Natural killer cell (primary cell): ENCODE measurements at regions not wholly inside any gene's neighbourhood (a gene's known extent, or its start where the extent isn't known, plus 50 kb on each side); places are given as distances from the start of the nearest gene placed in this dataset.
"Not testable (repeated sequence)": the region's sequence is repeated elsewhere in the genome, so short reads cannot be mapped to it uniquely, and the experiment has no call there.

Source experiments
- ATAC-seq, 3 donors: fragments of 150-1000 bp in 2 of 3; fragments of 200-7000 bp in 1 of 3; cut with Tn5 transposase; 1 replicate in 1 of 3; 2 replicates in 2 of 3; pipeline ENCODE4 v1.10.0; 2021; ENCODE audit warnings: mild to moderate bottlenecking in 2 of 3, moderate library complexity in 2 of 3
- DNase-seq, 2 donors: peaks; one replicate each; pipeline versions ENCODE4 v3.0.0 to v3.0.0-alpha.2; 2013 to 2021; ENCODE audit warnings: mixed read lengths in 1 of 2
- H3K27ac ChIP-seq: one replicate; pipeline ENCODE4 v1.5.1; 2013; ENCODE audit warnings: mild to moderate bottlenecking, low read length
- H3K27me3 ChIP-seq: one replicate; pipeline ENCODE4 v1.6.1; 2013; ENCODE audit warnings: low read length; ENCODE audit not compliant: control insufficient read depth, insufficient read depth
- H3K36me3 ChIP-seq: one replicate; pipeline ENCODE4 v1.6.1; 2013; ENCODE audit warnings: low read length; ENCODE audit not compliant: control insufficient read depth, insufficient read depth
- H3K4me1 ChIP-seq: one replicate; pipeline ENCODE4 v1.6.1; 2013; ENCODE audit warnings: low read length; ENCODE audit not compliant: control insufficient read depth, insufficient read depth
- H3K4me3 ChIP-seq: one replicate; pipeline ENCODE4 v1.5.1; 2013; ENCODE audit warnings: low read length
- H3K9me3 ChIP-seq: one replicate; pipeline ENCODE4 v1.6.1; 2013; ENCODE audit warnings: low read length; ENCODE audit not compliant: control insufficient read depth, insufficient read depth
- H3K27ac Mint-ChIP-seq, 2 donors: one replicate each; pipeline ENCODE4 v1.8.0; 2022; ENCODE audit warnings: mild to moderate bottlenecking in 2 of 2, mixed read lengths in 2 of 2, moderate library complexity in 1 of 2
- H3K27me3 Mint-ChIP-seq, 2 donors: one replicate each; pipeline ENCODE4 v1.8.0; 2022; ENCODE audit warnings: low read depth in 2 of 2, mixed read lengths in 2 of 2
- H3K36me3 Mint-ChIP-seq: one replicate; pipeline ENCODE4 v1.8.0; 2022; ENCODE audit warnings: mixed read lengths
- H3K4me1 Mint-ChIP-seq, 2 donors: one replicate each; pipeline ENCODE4 v1.8.0; 2022; ENCODE audit warnings: mixed read lengths in 2 of 2
- H3K4me3 Mint-ChIP-seq: one replicate; pipeline ENCODE4 v1.8.0; 2022; ENCODE audit warnings: mild to moderate bottlenecking, moderate library complexity, mixed read lengths
- H3K9me3 Mint-ChIP-seq, 2 donors: one replicate each; pipeline ENCODE4 v1.8.0; 2022; ENCODE audit warnings: mixed read lengths in 2 of 2
- CTCF ChIP-seq: fragments of 200-600 bp; IDR thresholded peaks from one replicate; pipeline ENCODE4 v1.8.0; 2022; ENCODE audit warnings: antibody characterized with exemption
- WGBS: methylation state at CpG from one replicate; pipeline ENCODE4 v1.1.7; 2013; ENCODE audit warnings: missing lambda C conversion rate; ENCODE audit not compliant: insufficient coverage; 5-methylcytosine and 5-hydroxymethylcytosine counted together
- intact Hi-C: fragments of 100-400 bp; cut with micrococcal nuclease; formaldehyde crosslinking; loops from one replicate; pipeline ENCODE4 v1.14.2; 2022

DNA sequence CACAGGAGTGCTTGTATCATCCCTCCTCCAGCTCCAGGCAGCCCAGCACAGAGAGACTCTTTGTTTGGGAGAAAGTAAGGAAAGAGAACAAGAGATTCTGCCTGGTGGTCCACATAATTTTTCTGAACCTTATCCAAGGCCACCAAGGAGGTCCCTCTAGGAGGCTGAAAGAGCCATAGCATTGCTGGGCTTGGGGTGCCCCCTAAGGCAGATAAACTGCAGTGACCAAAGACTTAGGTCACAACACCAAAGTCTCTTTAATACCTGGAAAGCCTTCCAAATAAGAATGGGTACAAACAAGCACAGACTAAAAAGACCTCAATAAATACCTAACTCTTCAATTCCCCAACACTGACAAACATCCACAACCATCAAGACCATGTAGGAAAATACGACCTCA, 310.2 kb upstream of the PPP2R3A start:
- no peak for TF ChIP-seq CTCF
- Histone ChIP-seq H3K27ac (no peak overlapping the region), H3K27me3 (no peaks in the 10 kb centered on the region), H3K4me3 (no peak overlapping the region), H3K36me3 (no peaks in the 10 kb centered on the region), H3K4me1 (no peaks in the 10 kb centered on the region), H3K9me3 (no peaks in the 10 kb centered on the region)
- H3K27ac Mint-ChIP-seq: no peak overlapping the region
- ATAC-seq: no peak
- H3K9me3 Mint-ChIP-seq: peaks cover 9 to 20% of the 10 kb centered on the region in 2 donors
- H3K36me3 Mint-ChIP-seq: peaks cover 8% of the 10 kb centered on the region
- H3K4me3 Mint-ChIP-seq: no peak overlapping the region
- no peaks in the 10 kb centered on the region for H3K27me3 Mint-ChIP-seq
- H3K4me1 Mint-ChIP-seq: no peaks in the 10 kb centered on the region
- WGBS: 94% methylated on average over 1 of the region's 1 CpG
- no peak for DNase-seq
- intact Hi-C loops: no loop called here

- intact Hi-C loops, H3K36me3 ChIP-seq, DNase-seq, H3K27me3 ChIP-seq, H3K4me3 ChIP-seq, H3K4me1 ChIP-seq, H3K27me3 Mint-ChIP-seq, H3K27ac Mint-ChIP-seq, ATAC-seq, H3K4me3 Mint-ChIP-seq, H3K9me3 ChIP-seq, H3K36me3 Mint-ChIP-seq, H3K27ac ChIP-seq, H3K4me1 Mint-ChIP-seq: not testable (repeated sequence)
- peaks cover 8 to 19% of the 10 kb centered on the region in 2 donors for H3K9me3 Mint-ChIP-seq
- 66% methylated on average over 14 of the region's 14 CpGs for WGBS
These were observed 307.1 kb upstream of the PPP2R3A start for GRCh38 chr3:135658451-135658850.

DNA sequence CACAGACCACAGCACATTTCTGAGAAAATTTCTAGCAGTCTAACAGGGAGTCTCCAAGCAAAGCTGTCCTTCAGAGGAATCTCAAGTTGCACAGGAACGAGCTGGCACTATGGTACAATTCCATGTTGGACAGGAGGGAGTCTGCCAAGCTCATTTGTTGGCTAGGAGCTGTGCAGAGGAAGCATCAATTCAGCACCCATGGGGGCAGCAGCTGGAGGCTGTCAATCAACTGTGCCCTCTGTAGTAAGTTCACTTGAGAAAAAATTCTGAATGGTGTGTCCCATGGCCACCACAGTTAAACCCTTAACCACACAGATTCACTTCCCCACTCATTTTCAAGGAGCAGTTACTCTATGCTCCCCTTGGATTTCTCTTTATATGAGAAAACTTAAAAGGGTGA, 298.5 kb upstream of the PPP2R3A start:
- no peaks in the 10 kb centered on the region for H3K9me3 ChIP-seq
- no peaks in the 10 kb centered on the region for H3K36me3 ChIP-seq
- 30% methylated on average over 1 of the region's 1 CpG for WGBS
- Mint-ChIP-seq H3K27me3 (no peaks in the 10 kb centered on the region), H3K36me3 (no peaks in the 10 kb centered on the region), H3K4me1 (no peaks in the 10 kb centered on the region), H3K27ac (no peak overlapping the region), H3K9me3 (peaks cover 6 to 15% of the 10 kb centered on the region in 2 donors), H3K4me3 (no peak overlapping the region)
- no peak overlapping the region for H3K4me3 ChIP-seq
- intact Hi-C loops: no loop called here
- ATAC-seq (no peak), DNase-seq (no peak)
- no peaks in the 10 kb centered on the region for H3K4me1 ChIP-seq
- H3K27me3 ChIP-seq: no peaks in the 10 kb centered on the region
- no peak overlapping the region for H3K27ac ChIP-seq
- no peak for TF ChIP-seq CTCF

DNA sequence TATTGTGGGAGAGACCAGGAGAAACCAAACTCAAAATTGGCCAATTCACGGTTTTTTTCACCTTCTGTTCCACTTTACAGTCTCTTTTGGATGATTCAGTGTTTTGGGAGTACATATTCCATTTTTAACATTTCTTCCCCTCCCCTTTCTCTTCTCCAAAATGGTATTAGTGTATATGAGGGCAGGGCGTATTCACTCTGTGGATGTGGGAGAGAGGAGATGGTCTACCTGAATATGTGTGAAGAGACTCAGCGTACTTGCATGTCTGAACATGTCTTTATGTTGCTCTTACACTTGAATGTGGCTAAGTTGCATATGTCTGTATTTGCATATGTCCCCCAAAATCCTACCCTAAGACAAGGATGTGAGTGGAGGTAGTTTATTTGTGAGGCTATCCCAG, 291.0 kb upstream of the PPP2R3A start:
- no peak overlapping the region for H3K27ac ChIP-seq
- intact Hi-C loops: no loop called here
- ATAC-seq: no peak
- Mint-ChIP-seq H3K4me3 (no peak overlapping the region), H3K27me3 (no peaks in the 10 kb centered on the region), H3K9me3 (peaks cover 6 to 9% of the 10 kb centered on the region in 2 donors), H3K27ac (no peak overlapping the region), H3K36me3 (no peaks in the 10 kb centered on the region), H3K4me1 (no peaks in the 10 kb centered on the region)
- WGBS: 79% methylated on average over 2 of the region's 3 CpGs
- no peak for DNase-seq
- H3K4me3 ChIP-seq: no peak overlapping the region
- H3K4me1 ChIP-seq: no peaks in the 10 kb centered on the region
- H3K27me3 ChIP-seq: no peaks in the 10 kb centered on the region
- H3K36me3 ChIP-seq: no peaks in the 10 kb centered on the region
- H3K9me3 ChIP-seq: no peaks in the 10 kb centered on the region
- TF ChIP-seq CTCF: no peak
